22Rv1 (cell line): ENCODE measurements at regions not wholly inside any gene's neighbourhood (a gene's known extent, or its start where the extent isn't known, plus 50 kb on each side); places are given as distances from the start of the nearest gene placed in this dataset.
A peak's percentile ranks its signal among the peaks of the same experiment; 100 is the strongest.

Experiments
- H3K27ac ChIP-seq: fragments of 450-650 bp; 2 replicates; pipeline ENCODE4 v1.5.1; 2017
- CTCF ChIP-seq: fragments of 450-650 bp; IDR thresholded peaks from 2 replicates; pipeline ENCODE4 v1.5.1; 2017; ENCODE audit warnings: mild to moderate bottlenecking
- ZFX ChIP-seq: fragments of 450-650 bp; IDR thresholded peaks from 2 replicates; pipeline ENCODE4 v1.6.1; 2017; ENCODE audit warnings: antibody characterized with exemption, borderline replicate concordance

DNA sequence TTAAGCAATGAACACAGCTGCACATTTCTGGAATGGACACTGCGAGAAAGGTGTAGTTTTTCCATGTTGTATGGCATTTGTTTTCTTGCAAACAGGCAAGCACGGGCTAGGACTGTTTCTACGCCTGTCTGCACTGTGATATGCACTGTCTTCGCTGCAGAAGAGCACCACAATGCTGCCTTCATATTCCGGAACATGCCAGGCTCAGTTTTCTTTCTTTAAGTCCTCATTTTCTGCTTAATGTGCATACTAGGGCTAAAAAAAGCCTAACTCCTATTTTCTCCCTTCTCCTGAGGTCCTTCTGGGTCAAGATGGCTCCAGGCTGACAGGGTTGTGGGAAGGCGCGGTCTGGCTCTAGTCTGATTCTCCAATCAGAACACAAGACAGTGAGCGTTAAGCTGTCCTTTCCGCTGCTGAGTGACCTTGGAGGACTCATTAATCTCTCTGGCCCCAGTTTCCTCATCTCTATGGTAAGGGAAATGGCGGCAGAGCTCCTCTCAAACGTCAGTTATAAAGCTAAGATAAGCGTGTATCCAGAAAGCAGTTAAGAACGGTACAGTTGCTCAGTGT is 379.9 kb downstream of the C6orf118 start:
- no peak overlapping the region for H3K27ac ChIP-seq
- no peak for TF ChIP-seq ZFX
- TF ChIP-seq CTCF, result no peak

DNA sequence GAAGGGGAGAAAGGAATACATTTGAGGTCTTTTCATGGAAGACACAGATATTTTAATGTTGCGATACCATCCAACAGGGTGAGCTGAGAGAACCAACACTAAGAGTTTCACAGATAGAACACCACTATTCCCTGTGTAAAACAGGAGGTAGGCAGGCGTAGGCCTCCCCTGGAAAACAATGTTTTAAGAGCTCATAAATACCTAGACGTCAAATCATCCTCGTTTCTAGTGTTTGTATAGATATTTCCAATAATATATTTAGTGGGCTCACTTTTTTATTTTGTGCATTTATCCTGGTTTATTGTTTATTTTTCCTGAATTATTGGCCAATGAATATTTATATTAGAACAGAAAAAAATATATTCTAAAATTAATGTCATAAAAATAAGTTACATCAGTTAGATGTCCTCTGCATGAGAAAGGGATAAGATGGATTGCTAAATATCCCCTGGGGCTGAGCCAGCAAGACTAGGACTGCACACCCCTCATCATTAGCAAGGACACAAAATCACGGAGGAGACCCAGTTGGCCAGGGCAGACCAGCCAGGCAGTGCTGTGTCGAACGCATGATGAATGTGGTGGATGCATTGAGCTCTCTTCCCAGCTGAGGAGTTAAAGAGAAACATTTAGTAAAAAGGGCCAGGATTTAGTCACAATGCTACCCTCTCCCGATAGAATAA is 380.5 kb downstream of the C6orf118 start:
- no peak overlapping the region for H3K27ac ChIP-seq
- TF ChIP-seq CTCF (no peak), ZFX (no peak)

DNA sequence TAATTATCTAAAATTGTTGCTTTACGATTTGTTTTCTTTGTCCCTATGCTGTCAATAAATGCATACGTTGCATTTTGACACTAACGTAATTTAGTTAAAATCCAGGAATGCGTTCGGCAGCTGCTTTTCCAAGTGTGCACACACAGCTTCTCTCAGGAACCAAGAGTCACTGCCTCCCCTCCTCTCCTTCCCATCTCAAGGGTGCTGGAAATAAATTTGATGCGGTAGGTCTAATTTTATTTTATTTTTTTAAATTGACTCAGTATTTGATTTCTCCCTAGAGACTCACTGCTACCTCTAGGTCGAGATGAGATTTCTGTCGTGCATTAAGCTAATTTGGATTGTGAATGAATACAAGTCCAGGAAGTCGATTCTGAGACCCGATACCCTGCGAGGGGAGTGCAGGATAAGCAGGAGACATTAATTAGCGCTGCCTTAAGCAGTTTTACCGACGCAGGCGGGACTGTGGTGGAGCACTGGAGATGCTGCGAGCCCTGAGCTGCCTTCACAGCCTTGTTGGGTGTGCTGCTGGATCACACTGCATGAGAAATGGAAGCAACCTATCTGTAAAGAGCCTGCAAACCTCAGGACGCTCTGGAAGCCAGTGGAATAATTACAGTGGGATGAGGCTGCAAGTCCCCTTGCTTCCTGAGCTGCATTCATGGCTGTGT is 381.2 kb downstream of the C6orf118 start:
- no peak for TF ChIP-seq CTCF
- TF ChIP-seq ZFX, result no peak
- H3K27ac ChIP-seq, result no peak overlapping the region

GRCh38 chr6:164927288-164928056 is 381.9 kb downstream of the C6orf118 start:
- peak; percentile 96 for TF ChIP-seq CTCF
- TF ChIP-seq ZFX, result no peak
- H3K27ac ChIP-seq, result no peak overlapping the region

DNA sequence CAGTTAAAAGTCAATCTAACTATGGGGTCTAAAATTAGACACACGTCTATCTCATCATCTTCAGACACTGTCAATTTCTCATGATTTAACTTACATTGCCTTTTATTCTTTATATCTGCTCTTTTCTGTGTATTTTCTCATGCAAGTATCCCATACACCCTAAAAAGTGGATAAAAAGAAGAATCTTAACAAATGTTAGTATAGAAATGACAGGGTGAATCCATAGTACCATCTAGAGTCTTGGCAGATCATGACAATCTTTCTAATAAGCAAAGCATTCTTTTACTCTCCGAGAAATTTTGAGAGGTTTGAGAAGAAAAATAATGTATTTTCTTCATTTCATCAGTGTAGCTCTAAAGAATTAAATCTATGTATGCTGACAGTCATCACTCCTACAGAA is 382.7 kb downstream of the C6orf118 start:
- TF ChIP-seq ZFX, result no peak
- no peak for TF ChIP-seq CTCF
- H3K27ac ChIP-seq, result no peak overlapping the region

DNA sequence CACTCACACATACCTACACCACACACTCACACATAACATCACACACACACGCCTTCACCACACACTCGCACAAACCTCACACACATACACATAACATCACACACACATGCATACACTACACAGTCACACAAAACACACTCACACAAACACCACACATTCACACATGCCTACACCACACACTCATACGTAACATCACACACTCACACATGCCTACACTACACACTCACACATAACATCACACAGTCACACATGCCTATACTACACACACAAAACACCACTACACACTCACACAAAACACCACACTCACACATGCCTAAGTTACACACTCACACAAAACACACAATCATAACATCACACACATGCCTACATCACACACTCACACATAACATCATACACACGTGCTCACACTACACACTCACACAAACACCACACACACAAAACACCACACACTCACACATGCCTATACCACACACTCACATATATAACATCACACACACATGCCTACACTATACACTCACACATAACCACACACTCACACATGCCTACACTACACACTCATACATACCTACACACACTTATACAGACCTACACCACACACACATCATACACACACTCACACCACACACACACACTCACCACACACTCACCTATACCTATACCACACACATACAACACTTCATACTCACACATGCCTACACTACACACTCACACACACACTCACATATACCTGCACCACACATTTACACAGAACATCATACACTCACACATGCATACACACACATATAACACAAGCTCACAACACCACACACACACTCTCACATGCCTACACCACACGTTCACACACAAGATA is 383.5 kb downstream of the C6orf118 start:
- no peak overlapping the region for H3K27ac ChIP-seq
- TF ChIP-seq ZFX (no peak), CTCF (no peak)
